ENCODE measurements at regions not wholly inside any gene's neighbourhood (a gene's known extent, or its start where the extent isn't known, plus 50 kb on each side); places are given as distances from the start of the nearest gene placed in this dataset.

GRCh38 chrX:17247144-17247543 is 127.9 kb upstream of the NHS start:
- WGBS, 3 donors = 94 to 100% (median 100%) methylated on average over 1 of the region's 1 CpG
- ATAC-seq = no peak

DNA sequence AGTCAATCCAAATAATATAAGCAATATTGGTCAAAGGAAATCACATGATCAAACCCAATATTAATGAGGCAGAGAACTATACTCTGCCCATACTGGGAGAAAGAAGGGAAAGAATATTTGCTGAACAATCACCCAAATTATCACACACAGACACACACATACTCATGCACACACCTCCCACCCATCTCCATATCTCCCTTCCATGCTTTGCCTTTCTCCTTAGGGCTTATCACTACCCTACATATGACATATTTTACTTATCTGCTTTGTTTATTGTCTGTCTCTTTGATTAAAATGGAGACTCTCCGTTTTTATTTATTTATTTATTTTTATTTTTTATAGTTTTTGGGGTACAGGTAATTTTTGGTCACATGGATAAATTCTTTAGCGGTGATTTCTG is 112.9 kb upstream of the NHS start:
- no peaks in the 10 kb centered on the region for H3K27me3 ChIP-seq (ENCODE audit: insufficient read depth in 3 of 3, low read length in 2 of 3)
- no peak for DNase-seq
- intact Hi-C loops (cut with DNase I) = no loop called here
- H3K36me3 ChIP-seq (ENCODE audit: insufficient read depth in 1 of 2, low read depth in 1 of 2) = no peaks in the 10 kb centered on the region
- no peaks in the 10 kb centered on the region for H3K4me1 ChIP-seq
- H3K9me3 ChIP-seq = peaks cover 14% of the 10 kb centered on the region
- H3K27ac ChIP-seq = no peak overlapping the region
- H3K4me3 ChIP-seq = no peak overlapping the region
- no peak for ATAC-seq
- WGBS, 3 donors = 63 to 76% (median 74%) methylated on average over 2 of the region's 2 CpGs
- TF ChIP-seq CTCF (IDR thresholded peaks at IDR 0.05) = no peak

More at GRCh38 chrX:17247144-17247543, 127.9 kb upstream of the NHS start:
- no peak overlapping the region for H3K27ac ChIP-seq
- TF ChIP-seq CTCF (IDR thresholded peaks at IDR 0.05) = no peak
- peaks cover 0 to 3% (median 0%) of the 10 kb centered on the region in 3 donors for H3K27me3 ChIP-seq (ENCODE audit: insufficient read depth in 3 of 3, low read length in 2 of 3)
- no peaks in the 10 kb centered on the region for H3K4me1 ChIP-seq
- no peaks in the 10 kb centered on the region for H3K9me3 ChIP-seq
- no peaks in the 10 kb centered on the region for H3K36me3 ChIP-seq (ENCODE audit: insufficient read depth in 1 of 2, low read depth in 1 of 2)
- H3K4me3 ChIP-seq = no peak overlapping the region
- intact Hi-C loops (cut with DNase I) = loop anchor here in 1 of 2 donors (5.0 kb wide), 1 partner anchor 345 kb away; no protein-coding TSS in a partner anchor
- DNase-seq = no peak

DNA sequence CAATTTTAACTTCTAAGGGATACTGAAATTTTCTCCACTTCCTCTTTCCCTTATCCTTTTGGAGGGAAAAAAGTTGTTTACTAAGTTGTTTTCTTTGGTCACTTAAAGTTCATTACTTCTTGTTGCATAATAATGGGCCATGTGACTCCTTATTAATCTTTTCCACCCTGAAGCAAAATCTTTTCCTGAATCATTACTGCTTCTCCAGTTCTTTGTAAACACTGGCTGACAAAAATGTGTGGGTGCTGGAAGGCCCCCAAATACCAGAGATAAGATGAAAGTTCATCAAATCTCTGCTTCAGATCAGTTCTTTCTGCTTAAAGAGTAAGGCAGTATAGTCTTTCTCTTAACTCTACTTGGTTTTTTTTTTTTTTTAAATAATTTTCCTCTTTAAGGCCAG is 108.9 kb upstream of the NHS start:
- Histone ChIP-seq H3K27ac (no peak overlapping the region), H3K27me3 (ENCODE audit: insufficient read depth in 3 of 3, low read length in 2 of 3) (no peaks in the 10 kb centered on the region), H3K9me3 (no peaks in the 10 kb centered on the region), H3K36me3 (ENCODE audit: insufficient read depth in 1 of 2, low read depth in 1 of 2) (no peaks in the 10 kb centered on the region), H3K4me3 (no peak overlapping the region), H3K4me1 (no peaks in the 10 kb centered on the region)
- TF ChIP-seq CTCF (IDR thresholded peaks at IDR 0.05) = no peak
- ATAC-seq (no peak), DNase-seq (no peak)
- intact Hi-C loops (cut with DNase I) = no loop called here

GRCh38 chrX:17278961-17279360 is 96.0 kb upstream of the NHS start:
- ATAC-seq (no peak), DNase-seq (no peak)
- no peaks in the 10 kb centered on the region for H3K27me3 ChIP-seq (ENCODE audit: insufficient read depth in 3 of 3, low read length in 2 of 3)
- H3K27ac ChIP-seq = no peak overlapping the region
- intact Hi-C loops (cut with DNase I) = no loop called here
- no peaks in the 10 kb centered on the region for H3K36me3 ChIP-seq (ENCODE audit: insufficient read depth in 1 of 2, low read depth in 1 of 2)
- H3K4me1 ChIP-seq = no peaks in the 10 kb centered on the region
- 64 to 81% (median 77%) methylated on average over 2 of the region's 2 CpGs for WGBS, 3 donors
- H3K9me3 ChIP-seq = no peaks in the 10 kb centered on the region
- no peak overlapping the region for H3K4me3 ChIP-seq
- TF ChIP-seq CTCF (IDR thresholded peaks at IDR 0.05) = no peak

DNA sequence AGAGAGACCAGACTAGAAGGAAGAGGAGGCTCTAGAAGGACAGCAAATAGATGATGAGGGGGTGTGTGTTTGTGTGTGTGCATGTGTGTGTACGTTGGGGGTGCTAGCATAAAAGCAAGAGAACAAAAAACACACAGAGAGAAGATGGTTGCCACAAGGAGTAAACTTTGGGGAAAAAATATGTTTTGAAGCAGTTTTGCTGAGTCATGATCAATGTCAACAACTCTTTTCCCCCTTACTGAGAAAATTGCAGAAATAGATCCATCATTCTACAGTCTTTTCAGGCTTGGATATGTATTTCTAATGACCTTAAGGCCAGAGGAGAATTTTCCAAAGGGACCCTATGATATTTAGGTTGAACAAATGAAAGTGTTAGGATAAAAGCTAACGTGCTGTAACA is 89.0 kb upstream of the NHS start:
- Histone ChIP-seq H3K36me3 (ENCODE audit: insufficient read depth in 1 of 2, low read depth in 1 of 2) (no peaks in the 10 kb centered on the region), H3K9me3 (no peaks in the 10 kb centered on the region), H3K27ac (no peak overlapping the region), H3K4me3 (no peak overlapping the region), H3K27me3 (ENCODE audit: insufficient read depth in 3 of 3, low read length in 2 of 3) (no peaks in the 10 kb centered on the region), H3K4me1 (no peaks in the 10 kb centered on the region)
- intact Hi-C loops (cut with DNase I) = no loop called here
- 57 to 90% (median 72%) methylated on average over 2 of the region's 2 CpGs for WGBS, 3 donors
- ATAC-seq (no peak), DNase-seq (no peak)
- no peak for TF ChIP-seq CTCF (IDR thresholded peaks at IDR 0.05)
